Type B pancreatic cell (in vitro differentiated cells): ENCODE measurements at regions not wholly inside any gene's neighbourhood (a gene's known extent, or its start where the extent isn't known, plus 50 kb on each side); places are given as distances from the start of the nearest gene placed in this dataset.

Experiments used
- DNase-seq: peaks from one replicate; pipeline ENCODE4 v3.0.0; 2021; ENCODE audit warnings: mixed read lengths; ENCODE audit not compliant: unreplicated experiment; ENCODE audit errors: extremely low spot score
- H3K27ac Mint-ChIP-seq: 2 replicates; pipeline ENCODE4 v1.8.0; 2021; ENCODE audit warnings: mild to moderate bottlenecking, mixed read lengths
- H3K27me3 Mint-ChIP-seq: 2 replicates; pipeline ENCODE4 v1.8.0; 2021; ENCODE audit warnings: mixed read lengths
- H3K36me3 Mint-ChIP-seq: 2 replicates; pipeline ENCODE4 v1.8.0; 2021; ENCODE audit warnings: mixed read lengths
- H3K4me1 Mint-ChIP-seq: one replicate; pipeline ENCODE4 v1.8.0; 2021; ENCODE audit warnings: mixed read lengths; ENCODE audit not compliant: unreplicated experiment
- H3K4me3 Mint-ChIP-seq: 2 replicates; pipeline ENCODE4 v1.8.0; 2021; ENCODE audit warnings: mild to moderate bottlenecking, mixed read lengths
- H3K9me3 Mint-ChIP-seq: 2 replicates; pipeline ENCODE4 v1.8.0; 2021; ENCODE audit warnings: mixed read lengths
- CTCF ChIP-seq: fragments of 200-600 bp; sonication (generic); conservative IDR thresholded peaks from 2 replicates; pipeline ENCODE4 v1.5.0; 2021; ENCODE audit warnings: antibody characterized with exemption, mild to moderate bottlenecking

GRCh38 chr1:37394574-37395464, 79.6 kb upstream of the ZC3H12A start:
- no peak for DNase-seq
- Mint-ChIP-seq H3K27ac (no peak overlapping the region), H3K4me3 (no peak overlapping the region)

GRCh38 chr1:37398096-37398495, 76.3 kb upstream of the ZC3H12A start:
- no peak for TF ChIP-seq CTCF
- Mint-ChIP-seq H3K9me3 (no peaks in the 10 kb centered on the region), H3K4me3 (no peak overlapping the region), H3K4me1 (peaks cover 5% of the 10 kb centered on the region), H3K27ac (no peak overlapping the region), H3K36me3 (no peaks in the 10 kb centered on the region), H3K27me3 (peaks cover 77% of the 10 kb centered on the region)
- no peak for DNase-seq

More at GRCh38 chr1:37394574-37395464, 79.6 kb upstream of the ZC3H12A start:
- TF ChIP-seq CTCF: no peak
- H3K36me3 Mint-ChIP-seq: no peaks in the 10 kb centered on the region
- peaks cover 59% of the 10 kb centered on the region for H3K27me3 Mint-ChIP-seq
- H3K9me3 Mint-ChIP-seq: no peaks in the 10 kb centered on the region
- peaks cover 5% of the 10 kb centered on the region for H3K4me1 Mint-ChIP-seq

- Mint-ChIP-seq H3K27ac (no peak overlapping the region), H3K4me1 (peaks cover 5% of the 10 kb centered on the region), H3K36me3 (no peaks in the 10 kb centered on the region), H3K4me3 (no peak overlapping the region), H3K9me3 (no peaks in the 10 kb centered on the region), H3K27me3 (peaks cover 80% of the 10 kb centered on the region)
- no peak for DNase-seq
- no peak for TF ChIP-seq CTCF
Measured at GRCh38 chr1:37399205-37399604, 75.2 kb upstream of the ZC3H12A start.

- Mint-ChIP-seq H3K4me3 (no peak overlapping the region), H3K9me3 (no peaks in the 10 kb centered on the region), H3K27me3 (peaks cover 78% of the 10 kb centered on the region), H3K27ac (no peak overlapping the region), H3K4me1 (peaks cover under 1% of the 10 kb centered on the region), H3K36me3 (no peaks in the 10 kb centered on the region)
- no peak for DNase-seq
- TF ChIP-seq CTCF: no peak
Measured at GRCh38 chr1:37399830-37400464, 74.4 kb upstream of the ZC3H12A start.

GRCh38 chr1:37400466-37401225, 73.7 kb upstream of the ZC3H12A start:
- Mint-ChIP-seq H3K4me3 (no peak overlapping the region), H3K9me3 (no peaks in the 10 kb centered on the region), H3K27me3 (peaks cover 78% of the 10 kb centered on the region), H3K4me1 (no peaks in the 10 kb centered on the region), H3K27ac (no peak overlapping the region), H3K36me3 (no peaks in the 10 kb centered on the region)
- DNase-seq: no peak
- no peak for TF ChIP-seq CTCF
